HG02571 (cell line): ENCODE measurements at regions not wholly inside any gene's neighbourhood (a gene's known extent, or its start where the extent isn't known, plus 50 kb on each side); places are given as distances from the start of the nearest gene placed in this dataset.

Experiments
- ATAC-seq: cut with Tn5 transposase; IDR thresholded peaks from one replicate; pipeline ENCODE4 v1.9.1; 2021; ENCODE audit warnings: mild to moderate bottlenecking, moderate library complexity; ENCODE audit not compliant: unreplicated experiment

- ATAC-seq, result no peak
Observed at GRCh38 chr16:74100395-74101326, 196.0 kb upstream of the PSMD7 start.

GRCh38 chr16:74099530-74099929, 197.1 kb upstream of the PSMD7 start:
- ATAC-seq, result no peak

DNA sequence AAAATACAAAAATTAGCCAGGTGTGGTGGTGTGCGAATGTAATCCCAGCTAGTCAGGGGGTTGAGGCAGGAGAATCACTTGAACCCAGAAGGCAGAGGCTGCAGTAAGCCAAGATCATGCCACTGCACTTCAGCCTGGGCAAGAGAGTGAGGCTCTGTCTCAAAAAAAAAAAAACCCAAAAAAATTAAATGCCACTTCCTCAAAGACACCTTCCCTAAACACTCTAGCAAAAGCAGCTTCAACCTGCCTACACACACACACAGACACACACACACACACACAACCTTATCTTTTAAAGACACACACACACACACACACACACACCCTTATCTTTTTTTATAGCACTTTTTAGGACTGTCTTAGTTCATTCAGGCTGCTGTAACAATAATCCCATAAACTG, 201.7 kb upstream of the PSMD7 start:
- no peak for ATAC-seq

DNA sequence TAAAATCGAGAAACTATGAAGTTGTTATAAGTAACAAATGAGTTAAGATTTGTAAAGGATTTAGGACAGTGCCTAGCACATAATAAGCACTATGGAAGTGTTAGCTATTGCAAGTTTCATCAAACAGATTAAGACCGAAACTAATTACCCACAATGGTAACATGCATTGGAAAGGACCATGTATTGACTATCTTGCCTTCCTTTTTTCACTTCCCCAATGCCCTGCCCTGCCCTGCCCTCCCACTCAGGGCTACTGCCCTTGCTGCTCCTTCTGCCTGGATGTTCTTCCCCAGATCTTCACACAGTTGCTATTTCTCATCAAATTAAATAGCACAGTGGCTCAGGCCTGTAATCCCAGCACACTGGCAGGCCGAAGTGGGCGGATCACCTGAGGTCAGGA, 202.1 kb upstream of the PSMD7 start:
- no peak for ATAC-seq

- ATAC-seq, result no peak
Observed at GRCh38 chr16:74092336-74092735, 204.3 kb upstream of the PSMD7 start.

- no peak for ATAC-seq
Observed at GRCh38 chr16:74090871-74091270, 205.7 kb upstream of the PSMD7 start.

GRCh38 chr16:74083541-74083940, 213.1 kb upstream of the PSMD7 start:
- ATAC-seq, result no peak

DNA sequence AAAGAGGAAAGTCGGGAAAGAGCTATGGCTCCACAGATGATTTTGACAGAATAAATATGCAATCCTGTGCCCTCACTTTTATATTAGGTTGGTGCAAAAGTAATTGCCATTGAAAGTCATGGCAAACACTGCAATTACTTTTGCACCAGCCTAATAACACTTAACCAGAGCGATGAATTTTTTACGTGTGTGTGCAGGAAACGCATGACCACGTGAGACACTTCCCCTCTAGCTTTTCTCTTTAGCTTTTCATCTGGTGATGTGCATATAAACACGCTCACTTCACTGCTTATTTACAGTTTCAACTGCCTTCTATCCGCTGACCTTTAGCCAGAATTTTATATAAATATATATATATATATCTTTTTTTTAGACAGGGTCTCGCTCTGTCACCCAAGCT, 216.3 kb upstream of the PSMD7 start:
- no peak for ATAC-seq

DNA sequence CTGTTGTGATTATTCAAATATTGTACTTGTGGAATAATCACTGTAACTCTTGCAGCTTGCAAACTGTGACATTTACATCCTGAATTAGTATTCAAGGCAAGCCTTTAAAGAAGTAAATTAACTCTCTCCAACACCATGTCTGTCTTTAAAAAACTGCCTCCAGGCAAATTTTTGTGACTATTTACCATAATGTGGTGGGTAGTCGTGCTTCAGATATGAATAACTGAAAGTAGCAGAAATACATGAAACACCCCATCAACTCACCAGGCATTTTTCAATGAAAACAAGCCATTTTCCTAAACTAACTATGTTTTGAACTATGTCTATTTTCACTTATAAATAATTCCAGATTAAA, 217.4 kb upstream of the PSMD7 start:
- ATAC-seq, result peak; percentile 61

DNA sequence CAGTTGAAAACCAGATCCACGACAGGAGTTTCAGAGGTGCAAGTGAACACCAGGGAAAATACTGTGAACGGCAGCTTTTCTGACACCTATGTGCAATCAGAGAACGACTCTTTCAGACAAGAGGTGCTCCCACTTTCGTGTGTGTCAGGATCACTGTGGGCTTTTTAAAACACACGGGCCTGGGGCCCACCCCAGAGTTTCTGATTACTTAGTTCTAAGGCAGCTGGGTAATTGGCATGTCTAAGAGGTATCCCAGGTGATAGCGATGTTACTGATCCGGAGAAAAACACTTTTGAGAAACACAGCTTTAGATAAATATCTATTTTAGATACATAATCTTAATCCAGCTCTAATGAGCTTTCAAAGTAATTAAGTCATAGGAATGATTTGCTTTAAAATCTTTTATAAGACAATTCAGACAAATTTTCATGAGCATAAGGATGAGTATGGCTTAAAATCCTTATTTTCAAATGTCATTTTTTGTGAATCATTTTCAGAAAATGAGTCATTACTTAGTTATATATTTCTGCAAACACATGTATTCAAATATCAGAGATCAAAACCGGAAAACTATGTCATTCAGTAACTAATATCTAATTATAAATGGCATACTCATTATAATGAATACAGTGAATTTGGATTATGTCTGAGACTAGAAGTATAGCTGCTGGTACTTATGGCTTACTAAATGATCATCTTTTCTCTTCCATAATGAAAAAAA, 217.9 kb upstream of the PSMD7 start:
- peak; percentile 44 for ATAC-seq

DNA sequence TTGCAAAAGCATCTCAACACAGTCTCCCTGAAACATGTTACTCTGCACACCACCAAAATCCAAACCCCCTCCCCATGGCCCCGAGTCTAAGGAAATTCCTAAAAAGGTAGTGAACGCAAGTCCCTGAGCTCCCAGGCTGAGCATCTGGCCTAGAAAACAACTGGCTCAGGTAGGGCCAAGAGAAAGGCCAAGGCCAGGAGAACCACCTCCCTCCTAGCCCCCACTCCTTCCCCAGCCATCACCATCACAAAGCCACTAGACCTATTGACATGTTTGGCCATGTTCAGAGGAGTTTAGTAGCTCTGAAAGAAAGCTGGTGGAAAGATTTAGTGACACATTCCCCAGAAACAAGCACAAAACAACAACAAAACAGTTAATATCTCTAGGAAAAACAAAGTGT, 220.0 kb upstream of the PSMD7 start:
- no peak for ATAC-seq

- no peak for ATAC-seq
Observed at GRCh38 chr16:74075393-74075792, 221.2 kb upstream of the PSMD7 start.

- ATAC-seq, result no peak
Observed at GRCh38 chr16:74073456-74073855, 223.2 kb upstream of the PSMD7 start.

- no peak for ATAC-seq
Observed at GRCh38 chr16:74071996-74072535, 224.5 kb upstream of the PSMD7 start.

- ATAC-seq, result no peak
Observed at GRCh38 chr16:74070237-74070636, 226.4 kb upstream of the PSMD7 start.

GRCh38 chr16:74064120-74064735, 232.4 kb upstream of the PSMD7 start:
- ATAC-seq, result no peak

DNA sequence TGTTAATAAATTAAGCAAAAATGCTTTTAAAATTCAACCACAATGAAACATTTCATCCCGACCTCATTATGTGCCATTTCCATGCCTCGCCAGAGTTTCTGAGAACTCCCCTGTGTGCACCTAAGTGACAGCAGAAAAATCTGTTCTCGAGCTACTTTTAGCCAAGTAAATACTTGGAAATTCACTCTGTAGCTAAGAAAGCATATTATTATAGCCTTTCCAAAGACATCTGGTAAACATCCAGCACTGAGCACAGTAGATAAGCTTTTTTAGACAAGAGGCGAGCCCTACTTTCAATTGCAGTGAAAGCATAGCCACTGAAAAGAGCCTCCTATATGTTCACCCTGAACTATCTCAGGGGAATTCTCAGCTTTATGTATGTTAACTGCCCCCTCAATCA, 242.8 kb upstream of the PSMD7 start:
- ATAC-seq, result no peak

DNA sequence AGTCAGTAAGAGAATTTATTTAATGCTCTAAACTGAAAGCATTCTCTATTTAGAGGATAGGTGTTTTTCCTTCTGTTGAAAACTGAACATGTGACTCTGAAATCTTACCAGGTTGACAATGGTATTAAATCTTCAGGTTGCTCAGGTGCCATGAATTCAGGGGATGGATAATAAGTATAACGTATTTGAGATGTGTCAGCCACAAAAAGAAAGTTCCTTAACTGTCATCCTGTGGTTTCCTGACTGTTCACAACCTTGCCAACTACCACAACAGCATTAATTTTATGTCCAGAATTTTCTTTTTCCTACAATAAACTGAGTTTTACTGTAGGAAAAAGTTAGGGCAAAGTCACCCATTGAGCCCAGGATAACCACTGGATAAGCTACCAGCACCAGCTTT, 243.3 kb upstream of the PSMD7 start:
- ATAC-seq, result no peak

- no peak for ATAC-seq
Observed at GRCh38 chr16:74052016-74052415, 244.6 kb upstream of the PSMD7 start.

DNA sequence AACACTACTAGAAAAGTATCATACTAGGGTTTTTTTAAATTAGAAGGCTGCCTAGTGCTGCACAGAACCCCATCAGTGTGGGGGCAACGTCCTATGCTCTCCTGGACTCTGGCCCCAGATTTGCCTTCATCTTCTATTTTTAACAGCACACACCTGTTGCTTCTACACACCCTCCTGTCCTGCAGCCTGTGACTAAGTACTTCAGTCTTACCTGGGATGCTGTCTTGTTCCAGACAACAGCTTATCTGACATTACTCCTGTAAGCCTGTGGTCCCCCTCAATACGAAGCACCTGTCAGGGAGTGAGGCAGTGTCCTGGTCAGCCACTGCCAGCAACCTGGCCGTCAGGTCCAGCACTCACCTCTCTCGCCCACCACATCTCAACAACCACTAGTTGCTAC, 247.6 kb upstream of the PSMD7 start:
- ATAC-seq, result no peak

DNA sequence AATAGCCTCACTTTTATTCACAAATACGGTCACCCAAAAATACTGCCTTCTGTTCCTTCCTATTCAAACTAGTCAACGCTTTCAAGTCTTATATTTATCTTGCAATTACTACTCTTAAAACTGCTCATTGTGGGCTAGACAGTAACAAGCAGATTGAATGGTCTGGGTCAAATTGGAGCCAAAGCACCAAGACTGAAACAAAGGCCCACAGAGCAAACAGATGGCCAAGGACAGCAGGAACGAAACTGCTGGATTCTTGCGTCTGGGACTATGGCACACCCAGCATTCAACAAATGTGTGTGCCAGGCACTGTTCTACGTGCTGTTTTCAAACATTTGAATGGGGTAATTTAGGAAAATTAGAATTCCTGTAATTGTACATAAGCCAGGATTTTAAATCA, 250.1 kb upstream of the PSMD7 start:
- ATAC-seq, result no peak

GRCh38 chr16:74045513-74045912, 251.1 kb upstream of the PSMD7 start:
- ATAC-seq, result no peak
